SK-N-MC (cell line): ENCODE measurements at regions not wholly inside any gene's neighbourhood (a gene's known extent, or its start where the extent isn't known, plus 50 kb on each side); places are given as distances from the start of the nearest gene placed in this dataset.
A peak's percentile ranks its signal among the peaks of the same experiment; 100 is the strongest.

ENCODE experiments used
- DNase-seq: peaks from one replicate; pipeline ENCODE4 v3.0.0-alpha.2; 2011; ENCODE audit warnings: low read depth, low spot score
- H3K27ac ChIP-seq: fragments of 200-600 bp; sonication (generic); 2 replicates; pipeline ENCODE4 v1.5.1; 2016; ENCODE audit warnings: mixed run types
- H3K36me3 ChIP-seq: fragments of 200-600 bp; sonication (generic); 2 replicates; pipeline ENCODE4 v1.6.1; 2017; ENCODE audit warnings: antibody characterized with exemption, low read length, mixed read lengths; ENCODE audit not compliant: insufficient read depth
- H3K4me3 ChIP-seq: fragments of 200-600 bp; sonication (generic); 2 replicates; pipeline ENCODE4 v1.5.1; 2016
- H3K9ac ChIP-seq: fragments of 200-600 bp; sonication (generic); 2 replicates; pipeline ENCODE4 v1.8.0; 2017; ENCODE audit warnings: mixed run types, mixed read lengths; ENCODE audit not compliant: insufficient read length
- H3K9me3 ChIP-seq: fragments of 200-600 bp; sonication (generic); 2 replicates; pipeline ENCODE4 v1.6.1; 2017; ENCODE audit warnings: low read depth, mild to moderate bottlenecking, antibody characterized with exemption, low read length, moderate library complexity, mixed read lengths
- EZH2 ChIP-seq: fragments of 200-600 bp; sonication (generic); IDR thresholded peaks from one replicate; pipeline ENCODE4 v1.6.1; 2017; ENCODE audit warnings: antibody characterized with exemption
- FOXP2 ChIP-seq: optimal IDR thresholded peaks from 2 replicates; pipeline ENCODE3; 2011; ENCODE audit warnings: mild to moderate bottlenecking, moderate library complexity; ENCODE audit not compliant: insufficient read depth; ENCODE audit errors: extremely low read length, control extremely low read depth
- POLR2AphosphoS5 ChIP-seq: IDR thresholded peaks from 2 replicates; pipeline ENCODE4 v1.6.1; 2012; ENCODE audit warnings: mild to moderate bottlenecking, low read depth, low read length, borderline replicate concordance

GRCh38 chr2:40507432-40507831 lies 55.5 kb upstream of the SLC8A1 start:
- TF ChIP-seq POLR2AphosphoS5 (no peak), EZH2 (no peak), FOXP2 (no peak)
- H3K36me3 ChIP-seq: no peaks in the 10 kb centered on the region
- no peaks in the 10 kb centered on the region for H3K9me3 ChIP-seq

GRCh38 chr2:40510304-40510703 lies 58.4 kb upstream of the SLC8A1 start:
- H3K9ac ChIP-seq: no peak overlapping the region
- TF ChIP-seq POLR2AphosphoS5 (no peak), FOXP2 (no peak), EZH2 (no peak)

More at GRCh38 chr2:40507432-40507831, 55.5 kb upstream of the SLC8A1 start:
- Histone ChIP-seq H3K9ac (no peak overlapping the region), H3K27ac (no peak overlapping the region), H3K4me3 (no peak overlapping the region)
- no peak for DNase-seq

GRCh38 chr2:40511661-40512213 lies 59.8 kb upstream of the SLC8A1 start:
- no peak overlapping the region for H3K27ac ChIP-seq
- peak; percentile 18 for TF ChIP-seq EZH2
- TF ChIP-seq POLR2AphosphoS5: no peak
- H3K4me3 ChIP-seq: no peak overlapping the region

More at GRCh38 chr2:40510304-40510703, 58.4 kb upstream of the SLC8A1 start:
- Histone ChIP-seq H3K27ac (no peak overlapping the region), H3K36me3 (no peaks in the 10 kb centered on the region), H3K4me3 (no peak overlapping the region), H3K9me3 (no peaks in the 10 kb centered on the region)
- DNase-seq: no peak

GRCh38 chr2:40512256-40512655 lies 60.4 kb upstream of the SLC8A1 start:
- DNase-seq: no peak
- Histone ChIP-seq H3K36me3 (no peaks in the 10 kb centered on the region), H3K9me3 (no peaks in the 10 kb centered on the region), H3K9ac (no peak overlapping the region), H3K27ac (no peak overlapping the region), H3K4me3 (no peak overlapping the region)
- TF ChIP-seq EZH2 (no peak), POLR2AphosphoS5 (no peak), FOXP2 (no peak)

More at GRCh38 chr2:40511661-40512213, 59.8 kb upstream of the SLC8A1 start:
- H3K9ac ChIP-seq: no peak overlapping the region
- H3K9me3 ChIP-seq: no peaks in the 10 kb centered on the region
- H3K36me3 ChIP-seq: no peaks in the 10 kb centered on the region
- DNase-seq: no peak

- Histone ChIP-seq H3K4me3 (no peak overlapping the region), H3K9ac (no peak overlapping the region), H3K27ac (no peak overlapping the region), H3K36me3 (no peaks in the 10 kb centered on the region), H3K9me3 (no peaks in the 10 kb centered on the region)
- DNase-seq: no peak
- TF ChIP-seq EZH2 (no peak), POLR2AphosphoS5 (no peak), FOXP2 (no peak)
Measured at GRCh38 chr2:40513201-40513600, 61.3 kb upstream of the SLC8A1 start.

- TF ChIP-seq FOXP2 (no peak), EZH2 (no peak), POLR2AphosphoS5 (no peak)
- Histone ChIP-seq H3K9ac (no peak overlapping the region), H3K4me3 (no peak overlapping the region), H3K36me3 (no peaks in the 10 kb centered on the region), H3K9me3 (no peaks in the 10 kb centered on the region), H3K27ac (no peak overlapping the region)
- no peak for DNase-seq
Measured at GRCh38 chr2:40516604-40517003, 64.7 kb upstream of the SLC8A1 start.

- no peak overlapping the region for H3K27ac ChIP-seq
- no peak overlapping the region for H3K4me3 ChIP-seq
- H3K36me3 ChIP-seq: no peaks in the 10 kb centered on the region
- TF ChIP-seq EZH2: no peak
- TF ChIP-seq FOXP2: no peak
- TF ChIP-seq POLR2AphosphoS5: no peak
- H3K9ac ChIP-seq: no peak overlapping the region
- no peaks in the 10 kb centered on the region for H3K9me3 ChIP-seq
- no peak for DNase-seq
Measured at GRCh38 chr2:40528564-40528963, 76.7 kb upstream of the SLC8A1 start.

- H3K9ac ChIP-seq: no peak overlapping the region
- H3K4me3 ChIP-seq: no peak overlapping the region
- DNase-seq: no peak
- no peaks in the 10 kb centered on the region for H3K9me3 ChIP-seq
- H3K36me3 ChIP-seq: no peaks in the 10 kb centered on the region
- no peak overlapping the region for H3K27ac ChIP-seq
- TF ChIP-seq POLR2AphosphoS5: no peak
- no peak for TF ChIP-seq EZH2
- TF ChIP-seq FOXP2: no peak
Measured at GRCh38 chr2:40531359-40531758, 79.5 kb upstream of the SLC8A1 start.

GRCh38 chr2:40534528-40534927 lies 82.6 kb upstream of the SLC8A1 start:
- Histone ChIP-seq H3K4me3 (no peak overlapping the region), H3K9me3 (no peaks in the 10 kb centered on the region), H3K9ac (no peak overlapping the region), H3K27ac (no peak overlapping the region), H3K36me3 (no peaks in the 10 kb centered on the region)
- no peak for TF ChIP-seq FOXP2
- no peak for TF ChIP-seq EZH2
- no peak for TF ChIP-seq POLR2AphosphoS5
- no peak for DNase-seq
